CD14-positive monocyte (primary cell): ENCODE measurements at regions not wholly inside any gene's neighbourhood (a gene's known extent, or its start where the extent isn't known, plus 50 kb on each side); places are given as distances from the start of the nearest gene placed in this dataset.

ENCODE experiments used
- DNase-seq, 3 donors: peaks; one replicate each; pipeline ENCODE4 v3.0.0-alpha.2; 2011 to 2022
- H2AFZ ChIP-seq: 2 replicates; pipeline ENCODE4 v1.6.0; 2012; ENCODE audit warnings: mild to moderate bottlenecking, low read depth, low read length, inconsistent platforms; ENCODE audit not compliant: insufficient read depth, poor library complexity, severe bottlenecking
- H3K27ac ChIP-seq, 2 donors: 1 replicate in 1 of 2; 2 replicates in 1 of 2; pipeline ENCODE4 v1.5.1; 2012 to 2013; ENCODE audit warnings: low read length in 2 of 2, control low read depth in 1 of 2, inconsistent platforms in 1 of 2, low read depth in 1 of 2, mild to moderate bottlenecking in 1 of 2
- H3K27me3 ChIP-seq, 2 donors: one replicate each; pipeline versions ENCODE4 v1.6.0 to v1.6.1; 2011 to 2013; ENCODE audit warnings: low read length in 2 of 2; ENCODE audit not compliant: control insufficient read depth in 2 of 2, insufficient read depth in 2 of 2
- H3K36me3 ChIP-seq, 2 donors: replicated peaks in 1 of 2; 1 replicate in 1 of 2; 2 replicates in 1 of 2; pipeline versions ENCODE4 v1.5.1 to v1.6.1; 2012 to 2013; ENCODE audit warnings: low read length in 2 of 2, control low read depth in 1 of 2, inconsistent platforms in 1 of 2, mild to moderate bottlenecking in 1 of 2; ENCODE audit not compliant: insufficient read depth in 2 of 2, control insufficient read depth in 1 of 2
- H3K4me1 ChIP-seq, 2 donors: 1 replicate in 1 of 2; 2 replicates in 1 of 2; pipeline versions ENCODE4 v1.5.1 to v1.6.1; 2012 to 2013; ENCODE audit warnings: low read length in 2 of 2, control low read depth in 1 of 2, inconsistent platforms in 1 of 2, mild to moderate bottlenecking in 1 of 2, moderate library complexity in 1 of 2; ENCODE audit not compliant: insufficient read depth in 2 of 2, control insufficient read depth in 1 of 2
- H3K4me2 ChIP-seq: replicated peaks from 2 replicates; pipeline ENCODE3; 2012; ENCODE audit warnings: low read length, moderate library complexity, mild to moderate bottlenecking; ENCODE audit not compliant: poor library complexity, severe bottlenecking; ENCODE audit errors: extremely low read depth
- H3K4me3 ChIP-seq, 3 experiments: fragments of 200-600 bp in 1 of 3; sonication (generic) in 1 of 3; replicated peaks in 1 of 3; 1 replicate in 2 of 3; 2 replicates in 1 of 3; pipeline ENCODE4 v1.5.1; 2011 to 2013; ENCODE audit warnings: low read length in 3 of 3, mild to moderate bottlenecking in 3 of 3, control low read depth in 2 of 3, low read depth in 2 of 3, inconsistent platforms in 1 of 3, moderate library complexity in 1 of 3
- H3K79me2 ChIP-seq: 2 replicates; pipeline ENCODE4 v1.6.0; 2012; ENCODE audit warnings: mild to moderate bottlenecking, control low read depth, inconsistent platforms, low read length, moderate library complexity; ENCODE audit not compliant: insufficient read depth
- H3K9ac ChIP-seq: 2 replicates; pipeline ENCODE4 v1.6.0; 2017; ENCODE audit warnings: low read length, mild to moderate bottlenecking; ENCODE audit not compliant: insufficient read depth, poor library complexity, severe bottlenecking
- H3K9me3 ChIP-seq, 2 donors: replicated peaks in 1 of 2; 1 replicate in 1 of 2; 2 replicates in 1 of 2; pipeline versions ENCODE4 v1.5.1 to v1.6.1; 2012 to 2013; ENCODE audit warnings: low read length in 2 of 2, control low read depth in 1 of 2; ENCODE audit not compliant: control insufficient read depth in 1 of 2, insufficient read depth in 1 of 2
- H4K20me1 ChIP-seq: 2 replicates; pipeline ENCODE4 v1.6.0; 2012; ENCODE audit warnings: mild to moderate bottlenecking, low read length, control low read depth, moderate library complexity; ENCODE audit not compliant: insufficient read depth
- H3K27ac Mint-ChIP-seq, 7 donors: one replicate each; pipeline ENCODE4 v1.8.0; 2020; ENCODE audit warnings: mild to moderate bottlenecking in 7 of 7, mixed read lengths in 7 of 7, moderate library complexity in 6 of 7, inconsistent platforms in 2 of 7
- H3K27me3 Mint-ChIP-seq, 3 donors: one replicate each; pipeline ENCODE4 v1.8.0; 2021 to 2022; ENCODE audit warnings: low read depth in 3 of 3, mild to moderate bottlenecking in 3 of 3, mixed read lengths in 3 of 3, moderate library complexity in 3 of 3, inconsistent platforms in 1 of 3
- H3K36me3 Mint-ChIP-seq, 2 donors: one replicate each; pipeline ENCODE4 v1.8.0; 2020; ENCODE audit warnings: mixed read lengths in 2 of 2, inconsistent platforms in 1 of 2, mild to moderate bottlenecking in 1 of 2
- H3K4me1 Mint-ChIP-seq: one replicate; pipeline ENCODE4 v1.8.0; 2020; ENCODE audit warnings: mild to moderate bottlenecking, mixed read lengths
- H3K4me3 Mint-ChIP-seq, 2 donors: one replicate each; pipeline ENCODE4 v1.8.0; 2020; ENCODE audit warnings: mild to moderate bottlenecking in 2 of 2, mixed read lengths in 2 of 2, moderate library complexity in 1 of 2
- H3K9me3 Mint-ChIP-seq, 7 donors: one replicate each; pipeline ENCODE4 v1.8.0; 2020 to 2022; ENCODE audit warnings: mixed read lengths in 7 of 7, mild to moderate bottlenecking in 6 of 7, moderate library complexity in 6 of 7, inconsistent platforms in 2 of 7
- WGBS: methylation state at CpG from one replicate; pipeline ENCODE4 v1.1.5; 2013; ENCODE audit warnings: missing lambda C conversion rate; ENCODE audit not compliant: insufficient coverage; 5-methylcytosine and 5-hydroxymethylcytosine counted together
- intact Hi-C, 2 donors: fragments of 100-400 bp; cut with micrococcal nuclease; formaldehyde crosslinking; loops; one replicate each; pipeline versions ENCODE4 v1.15.0 to v1.15.1; 2023
- TF ChIP-seq, protein P1 (sequence below): fragments of 200-600 bp; IDR thresholded peaks from one replicate; pipeline ENCODE4 v1.8.0; 2022; ENCODE audit warnings: antibody characterized with exemption, mild to moderate bottlenecking

DNA sequence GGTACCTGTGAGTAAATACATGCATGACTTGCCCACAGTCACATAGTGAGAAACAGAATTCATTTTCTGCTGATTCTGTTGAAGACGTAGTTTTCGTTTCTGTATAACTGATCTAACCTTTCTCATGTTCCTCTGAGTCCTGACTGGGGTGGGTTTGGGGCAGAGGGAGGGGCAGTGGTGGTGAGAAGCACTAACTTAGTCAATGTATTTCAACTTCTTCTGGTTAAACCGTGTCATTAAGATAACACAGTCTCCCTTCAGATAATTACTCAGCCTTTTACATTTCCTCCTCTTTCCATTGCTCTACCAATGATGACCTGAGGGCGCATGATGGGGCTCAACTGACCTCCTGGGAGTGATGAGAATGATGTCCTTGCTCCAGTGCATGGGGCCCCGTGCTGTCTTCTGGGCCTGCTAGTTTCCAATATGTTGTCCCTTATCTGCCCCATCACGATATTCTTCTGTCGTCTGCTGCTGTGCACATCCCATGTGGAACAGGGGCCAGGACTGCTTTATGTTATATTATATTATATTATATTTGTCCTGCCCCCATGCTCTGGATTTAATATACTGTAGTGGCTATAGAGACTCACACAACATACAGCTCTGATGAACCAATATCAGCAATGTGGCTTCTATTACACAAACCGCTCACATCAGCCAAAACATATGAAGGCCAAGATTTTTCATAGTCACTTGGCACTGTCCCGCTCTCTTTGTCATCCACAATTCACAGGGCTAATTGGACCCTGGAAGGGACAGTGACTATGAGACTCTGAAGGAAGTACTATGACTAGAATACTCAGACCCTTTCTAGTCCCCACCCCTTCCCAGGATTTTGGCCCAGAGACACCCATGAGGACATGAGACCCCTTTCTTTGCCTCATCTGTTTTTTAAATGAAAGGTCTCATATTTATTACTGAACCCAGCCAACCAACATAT is 407.1 kb upstream of the MCTP2 start:
- Mint-ChIP-seq H3K4me1 (no peaks in the 10 kb centered on the region), H3K36me3 (no peaks in the 10 kb centered on the region), H3K9me3 (peaks cover 0 to 4% (median 0%) of the 10 kb centered on the region in 7 donors), H3K27me3 (no peaks in the 10 kb centered on the region), H3K27ac (no peak overlapping the region), H3K4me3 (no peak overlapping the region)
- no peaks in the 10 kb centered on the region for H4K20me1 ChIP-seq
- H3K4me2 ChIP-seq, result no peak overlapping the region
- no peak overlapping the region for H3K27ac ChIP-seq
- no peak overlapping the region for H3K4me3 ChIP-seq
- H3K79me2 ChIP-seq, result no peaks in the 10 kb centered on the region
- no peaks in the 10 kb centered on the region for H3K4me1 ChIP-seq
- TF ChIP-seq, protein P1, sequence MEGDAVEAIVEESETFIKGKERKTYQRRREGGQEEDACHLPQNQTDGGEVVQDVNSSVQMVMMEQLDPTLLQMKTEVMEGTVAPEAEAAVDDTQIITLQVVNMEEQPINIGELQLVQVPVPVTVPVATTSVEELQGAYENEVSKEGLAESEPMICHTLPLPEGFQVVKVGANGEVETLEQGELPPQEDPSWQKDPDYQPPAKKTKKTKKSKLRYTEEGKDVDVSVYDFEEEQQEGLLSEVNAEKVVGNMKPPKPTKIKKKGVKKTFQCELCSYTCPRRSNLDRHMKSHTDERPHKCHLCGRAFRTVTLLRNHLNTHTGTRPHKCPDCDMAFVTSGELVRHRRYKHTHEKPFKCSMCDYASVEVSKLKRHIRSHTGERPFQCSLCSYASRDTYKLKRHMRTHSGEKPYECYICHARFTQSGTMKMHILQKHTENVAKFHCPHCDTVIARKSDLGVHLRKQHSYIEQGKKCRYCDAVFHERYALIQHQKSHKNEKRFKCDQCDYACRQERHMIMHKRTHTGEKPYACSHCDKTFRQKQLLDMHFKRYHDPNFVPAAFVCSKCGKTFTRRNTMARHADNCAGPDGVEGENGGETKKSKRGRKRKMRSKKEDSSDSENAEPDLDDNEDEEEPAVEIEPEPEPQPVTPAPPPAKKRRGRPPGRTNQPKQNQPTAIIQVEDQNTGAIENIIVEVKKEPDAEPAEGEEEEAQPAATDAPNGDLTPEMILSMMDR, result no peak
- no peaks in the 10 kb centered on the region for H3K9me3 ChIP-seq
- no peak overlapping the region for H3K9ac ChIP-seq
- intact Hi-C loops, result no loop called here
- WGBS, result 100% methylated on average over 2 of the region's 9 CpGs
- no peak for DNase-seq
- no peaks in the 10 kb centered on the region for H3K27me3 ChIP-seq
- no peak overlapping the region for H2AFZ ChIP-seq
- no peaks in the 10 kb centered on the region for H3K36me3 ChIP-seq

- Histone ChIP-seq H3K36me3 (no peaks in the 10 kb centered on the region), H2AFZ (no peak overlapping the region), H3K27me3 (no peaks in the 10 kb centered on the region), H3K4me1 (no peaks in the 10 kb centered on the region), H3K27ac (no peak overlapping the region), H3K4me2 (no peak overlapping the region), H3K9ac (no peak overlapping the region), H3K9me3 (no peaks in the 10 kb centered on the region), H4K20me1 (no peaks in the 10 kb centered on the region), H3K4me3 (no peak overlapping the region), H3K79me2 (no peaks in the 10 kb centered on the region)
- H3K27ac Mint-ChIP-seq, result no peak overlapping the region
- no peaks in the 10 kb centered on the region for H3K4me1 Mint-ChIP-seq
- intact Hi-C loops, result no loop called here
- no peak for DNase-seq
- no peak overlapping the region for H3K4me3 Mint-ChIP-seq
- peaks cover 0 to 3% (median 2%) of the 10 kb centered on the region in 3 donors for H3K27me3 Mint-ChIP-seq
- TF ChIP-seq, protein P1, result no peak
- WGBS, result 97% methylated on average over 3 of the region's 4 CpGs
- no peaks in the 10 kb centered on the region for H3K36me3 Mint-ChIP-seq
- H3K9me3 Mint-ChIP-seq, result peaks cover 0 to 13% (median 5%) of the 10 kb centered on the region in 7 donors
Observed at GRCh38 chr15:93820566-93820965, 410.8 kb upstream of the MCTP2 start.
